ENCODE measurements at regions not wholly inside any gene's neighbourhood (a gene's known extent, or its start where the extent isn't known, plus 50 kb on each side); places are given as distances from the start of the nearest gene placed in this dataset.
"Not testable (repeated sequence)": the region's sequence is repeated elsewhere in the genome, so short reads cannot be mapped to it uniquely, and the experiment has no call there.

DNA sequence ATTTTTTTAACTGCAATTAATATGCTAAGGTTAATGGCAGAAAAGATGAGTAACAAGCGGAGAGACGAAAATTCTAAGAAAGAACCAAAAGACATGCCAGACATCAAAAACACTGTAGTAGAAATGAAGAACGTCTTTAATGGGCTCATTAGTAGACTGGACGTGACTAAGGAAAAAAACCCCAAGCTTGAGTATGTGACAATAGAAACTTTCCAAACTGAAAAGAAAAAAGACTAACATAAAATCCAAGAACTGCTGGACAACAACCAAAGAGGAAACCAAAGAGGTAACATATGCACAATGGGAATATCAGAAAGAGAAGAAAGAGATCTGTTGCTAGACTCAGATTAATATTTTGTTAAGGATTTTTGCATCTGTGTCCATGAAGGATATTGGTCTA is 94.6 kb upstream of the SETMAR start:
- DNase-seq (ENCODE audit: low spot score in 2 of 2) (no peak), FAIRE-seq (no peak)

- no peak for DNase-seq (ENCODE audit: low spot score in 2 of 2)
Observed at GRCh38 chr3:4211610-4212009, 91.6 kb upstream of the SETMAR start.

DNA sequence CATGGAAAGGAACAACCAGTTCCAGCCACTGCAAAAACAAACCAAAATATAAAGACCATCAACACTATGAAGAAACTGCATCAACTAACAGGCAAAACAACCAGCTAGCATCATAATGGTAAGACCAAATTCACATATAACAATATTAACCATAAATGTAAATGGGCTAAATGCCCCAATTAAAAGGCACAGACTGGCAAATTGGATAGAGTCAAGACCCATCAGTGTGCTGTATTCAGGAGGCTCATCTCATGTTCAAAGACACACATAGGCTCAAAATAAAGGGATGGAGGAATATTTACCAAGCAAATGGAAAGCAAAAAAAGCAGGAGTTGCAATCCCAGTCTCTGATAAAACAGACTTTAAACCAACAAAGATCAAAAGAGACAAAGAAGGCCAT is 89.7 kb upstream of the SETMAR start:
- not testable (repeated sequence) for FAIRE-seq; DNase-seq (ENCODE audit: low spot score in 2 of 2)

More at GRCh38 chr3:4211610-4212009, 91.6 kb upstream of the SETMAR start:
- FAIRE-seq, result no peak

DNA sequence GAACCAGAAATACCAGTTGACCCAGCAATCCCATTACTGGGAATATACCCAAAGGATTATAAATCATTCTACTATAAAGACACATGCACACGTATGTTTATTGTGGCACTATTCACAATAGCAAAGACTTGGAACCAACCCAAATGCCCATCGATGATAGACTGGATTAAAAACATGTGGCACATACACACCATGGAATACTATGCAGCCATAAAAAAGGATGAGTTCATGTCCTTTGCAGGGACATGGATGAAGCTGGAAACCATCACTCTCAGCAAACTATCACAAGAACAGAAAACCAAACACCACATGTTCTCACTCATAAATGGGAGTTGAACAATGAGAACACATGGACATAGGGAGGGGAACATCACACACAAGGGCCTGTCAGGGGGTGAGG is 86.2 kb upstream of the SETMAR start:
- not testable (repeated sequence) for DNase-seq (ENCODE audit: low spot score in 2 of 2); FAIRE-seq

DNA sequence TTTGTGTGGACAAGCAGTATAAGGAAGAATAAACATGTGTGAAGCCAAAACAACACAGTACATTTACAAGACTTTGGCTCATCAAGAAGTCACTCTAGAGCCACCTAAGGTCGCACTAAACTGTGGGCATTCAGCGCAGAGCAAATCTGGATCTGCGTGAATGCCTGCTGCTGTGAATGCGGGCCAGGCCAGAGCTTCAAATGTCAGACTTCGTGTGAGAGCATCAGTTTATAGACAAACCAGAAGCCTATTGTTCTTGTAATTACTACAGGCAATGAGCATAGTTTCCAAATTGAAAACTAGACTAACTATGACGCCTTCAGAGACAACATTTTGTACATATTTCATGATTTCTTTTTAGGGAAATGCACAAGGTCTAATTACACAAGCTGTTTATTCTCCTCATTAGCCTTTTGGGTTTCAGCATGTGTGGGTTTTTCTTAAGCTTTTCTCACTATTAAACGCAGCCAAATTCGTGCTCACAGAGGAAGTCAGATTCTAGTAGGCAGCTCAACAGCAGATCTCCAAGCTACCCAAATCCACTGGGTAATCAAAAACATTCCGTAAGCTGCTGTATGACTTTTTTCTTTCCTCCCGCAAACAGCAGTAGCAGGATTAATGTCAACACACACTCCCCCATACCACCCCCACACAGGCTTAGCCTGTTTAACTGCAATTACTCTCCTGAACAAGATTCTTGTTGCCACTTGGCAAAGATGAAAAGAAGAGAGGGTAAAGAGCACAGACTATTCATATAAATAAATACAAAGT is 84.5 kb upstream of the SETMAR start:
- DNase-seq (ENCODE audit: low spot score in 2 of 2), result no peak

DNA sequence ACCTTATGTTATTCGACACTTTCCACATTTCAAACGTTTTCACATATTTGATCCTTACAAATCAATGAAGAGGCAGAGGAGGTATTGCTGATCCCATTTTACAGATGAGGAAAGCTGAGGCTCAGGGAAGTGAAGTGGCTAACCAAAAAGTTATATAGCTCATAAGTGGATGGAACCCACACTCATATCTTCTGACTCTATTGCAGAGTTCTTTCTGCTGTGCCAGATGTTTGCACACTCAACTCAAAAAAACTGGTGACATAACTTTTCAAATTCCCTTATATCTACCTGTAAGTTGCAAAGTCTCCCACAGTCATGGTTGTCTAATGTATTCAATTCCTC is 84.0 kb upstream of the SETMAR start:
- no peak for FAIRE-seq
- DNase-seq (ENCODE audit: low spot score in 2 of 2), result no peak

More for the DNA sequence above, 84.5 kb upstream of the SETMAR start:
- no peak for FAIRE-seq

DNA sequence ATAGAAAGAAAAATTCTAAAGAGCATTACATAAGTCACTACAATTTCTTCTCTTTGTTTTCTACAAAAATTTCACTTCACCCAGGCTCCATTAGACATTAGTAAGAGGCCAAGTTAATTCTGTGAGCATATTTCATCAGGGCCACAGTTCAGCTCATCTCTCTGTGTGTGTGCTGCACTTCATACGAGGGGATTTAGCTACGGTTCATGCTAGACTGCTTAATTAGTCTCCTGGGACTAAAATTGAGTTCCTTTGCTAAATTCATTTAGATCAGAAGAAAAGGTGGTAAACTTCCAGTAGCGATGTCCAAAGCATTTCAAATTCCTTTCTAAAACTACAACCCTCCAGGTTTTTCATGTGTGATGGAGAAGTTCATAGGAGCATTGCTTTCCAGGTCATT is 83.1 kb upstream of the SETMAR start:
- FAIRE-seq, result no peak

DNA sequence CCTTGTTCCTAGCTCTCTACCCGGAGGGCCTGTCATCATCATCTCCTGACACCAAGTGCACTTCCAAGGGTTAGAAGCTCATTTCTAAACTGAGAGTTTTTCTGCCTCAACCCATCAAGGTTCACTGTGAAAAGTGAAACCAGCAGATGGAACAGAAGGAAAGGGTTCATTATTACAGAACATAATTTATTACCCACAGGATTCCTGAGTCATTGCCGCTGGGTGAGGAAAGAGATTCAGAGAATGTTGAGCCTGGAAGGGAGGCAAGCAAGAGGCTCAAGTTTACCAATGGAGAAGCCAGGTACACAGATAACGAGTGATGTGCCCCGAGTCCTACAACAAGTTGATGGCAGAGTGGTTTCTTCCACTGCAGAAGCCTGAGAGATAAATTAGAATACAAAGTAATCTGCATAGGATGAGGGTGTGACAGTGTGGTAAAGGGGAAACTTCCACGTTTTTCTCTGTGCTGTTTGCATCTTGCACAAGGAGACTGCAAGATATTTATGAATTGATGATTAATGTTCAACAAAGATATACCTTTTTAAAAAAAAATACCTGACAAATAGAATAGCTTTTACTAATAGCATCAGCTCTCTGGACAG is 80.5 kb upstream of the SETMAR start:
- FAIRE-seq, result no peak

More for the DNA sequence above, 83.1 kb upstream of the SETMAR start:
- no peak for DNase-seq (ENCODE audit: low spot score in 2 of 2)

GRCh38 chr3:4223777-4224176 is 79.4 kb upstream of the SETMAR start:
- FAIRE-seq, result no peak

More for the DNA sequence above, 80.5 kb upstream of the SETMAR start:
- DNase-seq (ENCODE audit: low spot score in 2 of 2), result no peak

DNA sequence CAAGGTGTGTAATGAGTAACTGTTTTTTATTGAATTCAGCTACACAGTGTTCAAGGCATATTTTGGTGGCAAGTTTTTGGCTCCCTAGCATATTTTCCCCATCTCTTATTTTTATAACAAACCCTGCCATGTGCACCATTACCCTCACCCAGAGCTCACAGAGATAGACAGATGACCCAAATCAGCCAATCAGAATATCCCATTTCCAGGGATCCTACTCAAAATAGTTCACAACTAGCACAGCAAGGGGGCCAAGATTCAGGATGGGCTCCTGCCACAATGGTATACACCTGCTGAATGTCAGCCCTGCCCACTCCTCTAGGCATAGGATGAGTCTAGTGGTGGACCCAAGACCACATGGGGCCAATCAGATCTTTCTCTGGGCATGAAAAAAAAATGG is 78.8 kb upstream of the SETMAR start:
- DNase-seq (ENCODE audit: low spot score in 2 of 2), result no peak

More at GRCh38 chr3:4223777-4224176, 79.4 kb upstream of the SETMAR start:
- no peak for DNase-seq (ENCODE audit: low spot score in 2 of 2)

GRCh38 chr3:4225005-4225471 is 78.1 kb upstream of the SETMAR start:
- no peak for DNase-seq (ENCODE audit: low spot score in 2 of 2)
- no peak for FAIRE-seq

More for the DNA sequence above, 78.8 kb upstream of the SETMAR start:
- FAIRE-seq, result no peak

- no peak for DNase-seq (ENCODE audit: low spot score in 2 of 2)
- no peak for FAIRE-seq
Observed at GRCh38 chr3:4228295-4228694, 74.9 kb upstream of the SETMAR start.

- no peak for FAIRE-seq
Observed at GRCh38 chr3:4231041-4231440, 72.1 kb upstream of the SETMAR start.

GRCh38 chr3:4232798-4233197 is 70.4 kb upstream of the SETMAR start:
- DNase-seq (ENCODE audit: low spot score in 2 of 2) (no peak), FAIRE-seq (no peak)

More at GRCh38 chr3:4231041-4231440, 72.1 kb upstream of the SETMAR start:
- no peak for DNase-seq (ENCODE audit: low spot score in 2 of 2)

- no peak for FAIRE-seq
- DNase-seq (ENCODE audit: low spot score in 2 of 2), result no peak
Observed at GRCh38 chr3:4233488-4233887, 69.7 kb upstream of the SETMAR start.

GRCh38 chr3:4234889-4235288 is 68.3 kb upstream of the SETMAR start:
- no peak for FAIRE-seq
- no peak for DNase-seq (ENCODE audit: low spot score in 2 of 2)

DNA sequence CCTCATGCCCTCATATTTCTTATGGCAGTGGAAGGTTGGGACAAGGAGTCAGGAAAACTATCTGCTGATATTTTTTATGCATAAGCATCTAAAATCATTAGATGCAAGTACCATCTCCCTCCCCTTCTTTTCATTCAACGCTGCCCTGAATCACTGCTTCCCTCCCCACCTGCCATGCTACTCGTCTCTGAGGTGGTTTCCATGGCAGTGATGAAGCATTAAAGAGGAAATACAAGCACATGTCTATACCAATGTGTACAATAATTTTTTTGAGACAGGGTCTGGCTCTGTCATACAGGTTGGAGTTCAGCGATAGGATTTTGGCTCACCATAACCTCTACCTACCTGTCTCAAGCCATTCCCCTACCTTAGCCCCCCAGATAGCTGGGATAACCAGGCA is 67.5 kb upstream of the SETMAR start:
- DNase-seq (ENCODE audit: low spot score in 2 of 2) (no peak), FAIRE-seq (no peak)

DNA sequence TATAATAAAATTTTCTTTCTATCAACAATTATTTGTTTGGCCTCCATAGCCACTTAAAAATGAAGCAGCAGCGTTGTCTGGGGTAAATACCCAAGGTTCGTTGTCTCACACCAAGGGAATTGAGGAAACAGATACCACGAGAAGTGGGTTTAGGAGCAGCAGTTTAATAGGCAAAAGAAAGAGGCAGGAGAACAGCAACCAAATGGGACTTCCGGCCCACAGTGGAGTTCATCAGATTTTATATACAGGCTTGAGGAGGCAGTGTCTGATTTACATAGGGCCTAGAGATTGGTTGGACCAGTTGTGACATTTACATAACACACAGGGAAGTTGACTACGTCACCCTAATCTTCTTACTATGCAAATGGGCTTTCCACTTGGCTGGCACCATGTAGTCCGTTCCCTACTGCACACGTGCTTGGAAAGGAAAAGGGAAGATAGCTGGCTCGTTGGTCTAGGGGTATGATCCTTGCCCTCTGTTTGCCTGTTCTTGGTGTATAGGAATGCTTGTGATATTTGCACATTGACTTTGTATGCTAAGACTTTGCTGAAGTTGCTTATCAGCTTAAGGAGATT is 61.5 kb upstream of the SETMAR start:
- no peak for FAIRE-seq
- no peak for DNase-seq (ENCODE audit: low spot score in 2 of 2)

DNA sequence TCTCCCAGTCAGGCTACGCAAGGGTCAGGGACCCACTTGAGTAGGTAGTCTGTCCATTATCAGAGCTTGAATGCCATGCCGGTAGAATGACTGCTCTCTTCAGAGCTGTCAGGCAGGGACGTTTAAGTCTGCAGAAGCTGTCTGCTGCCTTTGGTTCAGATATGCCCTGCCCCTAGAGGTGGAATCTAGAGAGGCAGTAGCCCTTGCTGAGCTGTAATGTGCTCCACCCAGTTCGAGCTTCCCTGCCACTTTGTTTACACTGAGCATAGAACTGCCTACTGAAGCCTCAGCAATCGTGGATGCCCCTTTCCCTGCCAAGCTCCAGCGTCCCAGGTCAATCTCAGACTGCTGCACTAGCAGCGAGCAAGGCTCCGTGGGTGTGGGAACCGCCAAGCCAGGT is 57.5 kb upstream of the SETMAR start:
- DNase-seq (ENCODE audit: low spot score in 2 of 2) (no peak), FAIRE-seq (no peak)

DNA sequence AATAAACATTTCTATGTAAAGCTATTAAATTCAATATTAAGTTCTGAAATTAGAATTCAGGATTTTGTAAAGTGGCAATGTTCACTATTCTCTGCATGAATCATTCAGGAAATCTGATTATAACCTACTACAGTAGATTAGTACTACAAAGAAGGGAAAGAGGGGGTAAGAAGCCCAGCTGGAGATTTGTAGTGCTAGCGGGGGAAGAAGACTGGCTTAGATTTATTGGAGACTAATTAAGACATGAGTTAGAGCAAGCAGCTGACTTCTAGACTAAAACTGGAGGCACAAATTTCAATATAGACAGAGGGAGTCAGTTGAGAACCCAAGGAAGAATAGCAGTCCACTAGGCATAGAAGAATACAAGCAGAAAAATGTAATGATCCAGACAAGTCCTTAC is 55.8 kb upstream of the SETMAR start:
- DNase-seq (ENCODE audit: low spot score in 2 of 2) (no peak), FAIRE-seq (no peak)

- DNase-seq (ENCODE audit: low spot score in 2 of 2) (no peak), FAIRE-seq (no peak)
Observed at GRCh38 chr3:4250064-4250463, 53.1 kb upstream of the SETMAR start.

GRCh38 chr3:4251412-4251811 is 51.8 kb upstream of the SETMAR start:
- no peak for FAIRE-seq
- no peak for DNase-seq (ENCODE audit: low spot score in 2 of 2)
